Retinal pigment epithelial cell (primary cell): ENCODE measurements at regions not wholly inside any gene's neighbourhood (a gene's known extent, or its start where the extent isn't known, plus 50 kb on each side); places are given as distances from the start of the nearest gene placed in this dataset.

Source experiments
- DNase-seq: peaks from one replicate; pipeline ENCODE4 v3.0.0-alpha.2; 2010; ENCODE audit warnings: low read depth
- H3K4me3 ChIP-seq: 2 replicates; pipeline ENCODE4 v1.5.1; 2011; ENCODE audit warnings: mild to moderate bottlenecking, low read length, control low read depth, moderate library complexity
- TF ChIP-seq, protein P1 (sequence below): conservative IDR thresholded peaks from 2 replicates; pipeline ENCODE4 v1.5.1; 2011; ENCODE audit warnings: low read depth, low read length, control low read depth, inconsistent platforms

DNA sequence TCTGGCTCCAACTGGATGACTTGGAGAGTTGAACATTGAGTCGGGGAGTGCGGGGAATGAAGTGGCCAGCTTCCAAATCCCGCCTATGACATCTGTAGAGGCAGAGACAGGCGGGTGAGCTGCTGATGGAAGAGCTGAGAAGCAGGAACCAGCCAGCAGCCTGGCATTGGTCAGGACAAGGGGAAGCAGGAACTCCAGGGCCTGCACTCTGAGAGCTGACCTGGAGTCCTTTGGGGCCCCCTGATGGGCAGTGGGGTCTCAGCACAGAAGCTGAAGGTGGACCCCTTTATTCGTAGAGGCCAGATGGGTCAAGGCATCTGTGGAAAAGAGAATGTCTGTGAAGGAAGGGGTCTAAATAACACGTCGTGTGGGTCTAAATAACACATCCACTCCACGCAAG lies 57.0 kb downstream of the SEC61G start:
- no peak for DNase-seq
- H3K4me3 ChIP-seq, result no peak overlapping the region
- TF ChIP-seq, protein P1, sequence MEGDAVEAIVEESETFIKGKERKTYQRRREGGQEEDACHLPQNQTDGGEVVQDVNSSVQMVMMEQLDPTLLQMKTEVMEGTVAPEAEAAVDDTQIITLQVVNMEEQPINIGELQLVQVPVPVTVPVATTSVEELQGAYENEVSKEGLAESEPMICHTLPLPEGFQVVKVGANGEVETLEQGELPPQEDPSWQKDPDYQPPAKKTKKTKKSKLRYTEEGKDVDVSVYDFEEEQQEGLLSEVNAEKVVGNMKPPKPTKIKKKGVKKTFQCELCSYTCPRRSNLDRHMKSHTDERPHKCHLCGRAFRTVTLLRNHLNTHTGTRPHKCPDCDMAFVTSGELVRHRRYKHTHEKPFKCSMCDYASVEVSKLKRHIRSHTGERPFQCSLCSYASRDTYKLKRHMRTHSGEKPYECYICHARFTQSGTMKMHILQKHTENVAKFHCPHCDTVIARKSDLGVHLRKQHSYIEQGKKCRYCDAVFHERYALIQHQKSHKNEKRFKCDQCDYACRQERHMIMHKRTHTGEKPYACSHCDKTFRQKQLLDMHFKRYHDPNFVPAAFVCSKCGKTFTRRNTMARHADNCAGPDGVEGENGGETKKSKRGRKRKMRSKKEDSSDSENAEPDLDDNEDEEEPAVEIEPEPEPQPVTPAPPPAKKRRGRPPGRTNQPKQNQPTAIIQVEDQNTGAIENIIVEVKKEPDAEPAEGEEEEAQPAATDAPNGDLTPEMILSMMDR, result no peak

DNA sequence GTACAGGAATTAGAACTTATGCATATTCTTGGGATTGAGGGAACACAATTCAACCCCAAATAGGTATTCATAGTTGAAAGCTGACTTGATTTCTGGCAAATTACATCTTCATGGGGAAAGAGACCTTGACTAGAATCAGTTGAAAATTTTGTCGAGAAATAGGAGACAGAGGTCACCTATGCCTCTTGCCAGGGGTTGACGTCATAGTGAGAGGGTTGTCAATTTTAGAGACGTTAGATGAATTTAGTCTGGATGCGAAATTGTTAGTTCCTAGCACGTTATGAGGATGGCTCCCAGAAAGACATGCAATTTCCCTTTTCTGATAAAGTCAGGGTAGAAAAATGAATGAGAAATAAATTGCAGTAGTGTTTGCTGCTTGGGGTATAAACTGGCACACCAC lies 59.3 kb downstream of the SEC61G start:
- TF ChIP-seq, protein P1, result no peak
- DNase-seq, result no peak
- no peak overlapping the region for H3K4me3 ChIP-seq

DNA sequence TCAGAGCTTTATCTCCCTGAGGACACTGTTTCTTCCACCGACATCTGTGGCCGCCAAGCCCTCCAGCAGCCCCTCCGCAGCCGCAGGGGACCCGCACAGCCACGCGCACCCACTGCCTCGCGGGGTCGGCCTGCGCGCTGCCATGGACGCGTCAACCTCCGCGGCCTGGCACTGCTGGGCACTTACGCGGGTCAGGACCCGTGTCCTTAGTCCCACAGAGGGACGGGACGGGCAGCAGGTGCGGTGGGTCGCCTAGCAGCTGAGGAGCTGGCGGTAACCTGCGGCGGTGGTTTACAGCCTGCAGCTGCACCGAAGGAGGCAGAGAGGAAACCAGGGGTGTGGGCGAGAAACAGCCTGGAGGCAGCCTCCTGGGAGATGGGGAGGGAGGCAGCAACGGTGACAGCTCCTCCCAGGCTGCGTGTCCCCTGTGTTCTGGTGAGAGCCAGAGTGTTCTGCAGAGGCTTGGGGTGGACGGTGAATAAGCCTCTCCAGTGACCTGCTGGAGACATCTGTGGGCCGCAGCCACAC lies 61.3 kb downstream of the SEC61G start:
- no peak overlapping the region for H3K4me3 ChIP-seq
- TF ChIP-seq, protein P1, result no peak

DNA sequence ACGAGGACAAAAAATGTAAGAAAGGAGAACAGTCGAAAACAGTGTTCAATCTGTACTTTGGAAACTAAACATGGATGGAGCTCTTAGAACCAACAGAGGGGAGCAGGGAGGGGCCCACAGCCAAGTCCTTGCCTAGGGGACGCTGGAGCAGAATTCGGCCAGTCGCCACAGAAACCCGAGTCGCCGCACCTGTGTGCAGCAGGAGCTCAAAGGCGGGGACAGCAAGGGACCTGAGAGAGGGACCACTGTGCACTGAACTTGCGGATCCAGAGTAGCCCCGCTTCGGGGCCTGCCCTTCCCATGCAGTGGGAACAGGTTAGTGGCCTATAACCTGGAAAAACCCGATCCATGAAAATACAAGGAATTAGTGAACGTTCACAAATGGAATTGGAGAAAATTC lies 68.1 kb downstream of the SEC61G start:
- H3K4me3 ChIP-seq, result no peak overlapping the region
- DNase-seq, result no peak
- TF ChIP-seq, protein P1, result no peak

More for the DNA sequence above, 61.3 kb downstream of the SEC61G start:
- DNase-seq, result no peak

DNA sequence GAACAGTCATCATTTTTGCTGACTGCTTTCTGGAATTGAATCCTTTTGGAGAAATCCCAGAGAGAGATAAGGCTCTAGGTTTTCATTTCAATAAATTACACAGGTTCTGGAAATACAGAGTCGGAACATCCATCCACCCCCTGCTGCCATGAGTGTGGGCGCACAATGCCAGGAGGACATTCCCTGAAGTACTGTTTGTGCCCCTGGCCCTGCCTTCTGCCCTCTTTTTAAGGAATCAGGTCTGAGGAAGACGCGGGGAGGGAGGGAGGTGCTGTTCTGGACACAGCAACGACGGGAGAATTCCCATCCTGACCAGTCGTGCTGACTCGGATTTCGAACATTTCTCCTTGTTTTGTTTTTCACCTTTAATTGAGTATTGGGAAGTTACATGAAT lies 69.0 kb downstream of the SEC61G start:
- no peak overlapping the region for H3K4me3 ChIP-seq
- no peak for DNase-seq
- TF ChIP-seq, protein P1, result no peak

DNA sequence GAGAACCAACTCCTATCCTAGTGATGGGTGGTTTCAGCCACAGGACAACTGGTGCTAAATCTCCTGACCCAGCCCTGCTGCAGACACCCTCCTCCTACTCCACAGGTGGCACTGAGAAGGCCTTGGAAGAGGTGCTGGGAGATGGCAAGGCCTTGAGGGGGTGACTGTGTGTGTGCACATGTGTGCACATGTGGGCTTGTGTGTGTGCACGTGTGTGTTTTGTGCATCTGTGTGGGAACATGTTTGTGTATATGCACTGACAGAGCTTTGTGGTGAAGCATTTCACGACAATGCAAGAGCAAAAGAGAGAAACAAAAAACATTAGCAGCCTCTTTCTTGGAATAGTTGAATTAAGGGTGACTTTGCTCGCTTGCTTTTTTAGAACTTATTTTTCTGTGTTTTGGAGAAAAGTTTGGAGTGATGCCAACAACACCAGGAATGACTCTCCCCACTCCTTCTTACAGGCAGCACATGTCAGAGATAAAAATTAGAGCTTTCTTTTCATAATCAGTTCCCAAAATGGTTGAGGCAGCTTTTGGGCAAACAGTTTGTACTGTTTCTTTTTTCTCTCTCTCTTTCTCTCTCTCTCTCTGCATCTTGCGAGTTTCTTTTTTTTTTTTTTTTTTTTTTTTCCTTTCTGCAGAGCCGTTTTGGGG lies 69.5 kb downstream of the SEC61G start:
- TF ChIP-seq, protein P1, result no peak
- H3K4me3 ChIP-seq, result no peak overlapping the region
- no peak for DNase-seq
